ENCODE measurements at regions not wholly inside any gene's neighbourhood (a gene's known extent, or its start where the extent isn't known, plus 50 kb on each side); places are given as distances from the start of the nearest gene placed in this dataset.

- no peak for TF ChIP-seq SRSF4 (IDR thresholded peaks at IDR 0.05; ENCODE audit: low read depth, low read length, poor library complexity, severe bottlenecking)
- TF ChIP-seq ARHGAP35 (CRISPR knock-in tag; IDR thresholded peaks at IDR 0.05; ENCODE audit: borderline replicate concordance): no peak
- no peak for TF ChIP-seq BRCA1 (CRISPR knock-in tag; IDR thresholded peaks at IDR 0.05)
- no peak for TF ChIP-seq DPF2 (CRISPR knock-in tag; IDR thresholded peaks at IDR 0.05; ENCODE audit: borderline replicate concordance, low read depth)
- TF ChIP-seq MTF2 (CRISPR knock-in tag; IDR thresholded peaks at IDR 0.05; ENCODE audit: borderline replicate concordance): no peak
- TF ChIP-seq ZNF280D (CRISPR knock-in tag; IDR thresholded peaks at IDR 0.05): no peak
- TF ChIP-seq ZNF574 (CRISPR knock-in tag; IDR thresholded peaks at IDR 0.05): no peak
These were observed 304.9 kb downstream of the IPMK start (continued) for GRCh38 chr10:57962839-57963238.

GRCh38 chr10:57961487-57961886 is 306.2 kb downstream of the IPMK start:
- H3K4me1 ChIP-seq (ENCODE audit: insufficient read depth, low read length): no peaks in the 10 kb centered on the region
- peaks cover 0 to 1% of the 10 kb centered on the region in 2 experiments; a peak in 1 of 5 replicates for H3K27me3 ChIP-seq (ENCODE audit: control insufficient read depth in 1 of 2, insufficient read depth in 2 of 2, low read length in 2 of 2)
- POLR2A ChIA-PET: no interaction called here
- H4K20me1 ChIP-seq (ENCODE audit: insufficient read depth, low read length): no peaks in the 10 kb centered on the region
- no peaks in the 10 kb centered on the region for H3K36me3 ChIP-seq (replicated peaks in 1 of 2; ENCODE audit: control insufficient read depth in 1 of 2, insufficient read depth in 2 of 2, low read length in 2 of 2)
- no peak overlapping the region for H3K27ac ChIP-seq (ENCODE audit: extremely low read length, insufficient read depth, low read length)
- H3K4me3 ChIP-seq (replicated peaks in 1 of 3; ENCODE audit: insufficient read depth in 1 of 3, low read depth in 2 of 3, low read length in 3 of 3): no peak overlapping the region
- intact Hi-C loops (cut with micrococcal nuclease; ENCODE audit: unreplicated experiment): no loop called here
- H3K4me2 ChIP-seq (ENCODE audit: low read depth, low read length): no peak overlapping the region
- CTCF ChIA-PET (ENCODE audit: low intra/inter-chr PET ratio, low total read pairs): no interaction called here
- H3K79me2 ChIP-seq (ENCODE audit: insufficient read depth, low read length): no peaks in the 10 kb centered on the region
- BruUV-seq (replicated peaks): no TSS peak
- no peak overlapping the region for H3K9ac ChIP-seq (ENCODE audit: insufficient read depth, low read depth, low read length)
- DNase-seq (ENCODE audit: low spot score) (no peak), FAIRE-seq (no peak), ATAC-seq (no peak)
- H2AFZ ChIP-seq (ENCODE audit: low read length): no peak overlapping the region
- WGBS (ENCODE audit: low lambda C conversion rate): 44% methylated on average over 2 of the region's 2 CpGs
- no peaks in the 10 kb centered on the region for H3K9me3 ChIP-seq (ENCODE audit: low read length)
- in situ Hi-C loops (cut with HindIII; ENCODE audit: extremely low pct_ligation_motif_present, low pct_unique_long_range_greater_than_20kb): no loop called here
- TF ChIP-seq ZNF431 (CRISPR knock-in tag; IDR thresholded peaks at IDR 0.05; ENCODE audit: borderline replicate concordance, low read depth) (no peak), TCF7L2 (IDR thresholded peaks at IDR 0.05; ENCODE audit: low read depth, low read length) (no peak), LBX2 (CRISPR knock-in tag; IDR thresholded peaks at IDR 0.05; ENCODE audit: borderline replicate concordance) (no peak), ZBED4 (CRISPR knock-in tag; IDR thresholded peaks at IDR 0.05; ENCODE audit: borderline replicate concordance) (no peak), ZNF234 (CRISPR knock-in tag; conservative IDR thresholded peaks at IDR 0.05) (no peak), CREB1 (IDR thresholded peaks at IDR 0.05) (no peak), CREB1 (CRISPR knock-in tag; IDR thresholded peaks at IDR 0.05) (no peak)

Measured in HepG2 (cell line).